K562 (cell line): ENCODE measurements at regions not wholly inside any gene's neighbourhood (a gene's known extent, or its start where the extent isn't known, plus 50 kb on each side); places are given as distances from the start of the nearest gene placed in this dataset.

Experiments
- ATAC-seq: fragments of 200-7000 bp; cut with Tn5 transposase; 3 replicates; pipeline ENCODE4 v1.9.1; 2020; ENCODE audit warnings: moderate library complexity
- BruUV-seq: library from RNA; stranded (reverse); fragments of 400-500 nt; replicated peaks from 2 replicates; lab custom pipeline; 2021; lab: Mats Ljungman, UMichigan
- CTCF ChIA-PET: fragments of 300-600 bp; formaldehyde crosslinking; extraction: SDS; loops from one replicate; lab custom pipeline; 2021; ENCODE audit warnings: low intra/inter-chr PET ratio; lab: Yijun Ruan, JAX
- POLR2A ChIA-PET: fragments of 300-600, 350-650 bp; sonication (Branson Sonifier 250); formaldehyde crosslinking; extraction: SDS; loops from one replicate; lab custom pipeline; 2021; ENCODE audit warnings: antibody characterized with exemption, inconsistent platforms; lab: Yijun Ruan, JAX
- DNase-seq, 4 experiments: peaks; one replicate each; pipeline versions ENCODE4 v3.0.0 to v3.0.0-alpha.2; 2011 to 2018; ENCODE audit warnings: low spot score in 3 of 4, mixed read lengths in 3 of 4; ENCODE audit errors: extremely low read depth in 1 of 4
- FAIRE-seq: peaks from 2 replicates; lab custom pipeline; 2011; peaks lifted over from hg19 to GRCh38; lab: Jason Lieb, UNC
- H2AFZ ChIP-seq: 2 replicates; pipeline ENCODE4 v1.6.0; 2011; ENCODE audit warnings: low read depth, low read length, control low read depth, inconsistent platforms
- H3K27ac ChIP-seq: fragments of 200-600 bp; 3 replicates; pipeline ENCODE4 v1.8.0; 2011; ENCODE audit warnings: low read depth, mild to moderate bottlenecking, control low read depth, inconsistent platforms, low read length, moderate library complexity, mixed read lengths; ENCODE audit errors: extremely low read depth
- H3K27me3 ChIP-seq, 2 experiments: fragments of 300-600 bp in 1 of 2; 2 replicates in 1 of 2; 3 replicates in 1 of 2; pipeline versions ENCODE4 v1.6.0 to v1.8.0; 2011; ENCODE audit warnings: inconsistent platforms in 2 of 2, low read length in 2 of 2, mild to moderate bottlenecking in 1 of 2, mixed read lengths in 1 of 2, moderate library complexity in 1 of 2; ENCODE audit not compliant: control insufficient read depth in 2 of 2, insufficient read depth in 2 of 2
- H3K36me3 ChIP-seq: fragments of 300-600 bp; 3 replicates; pipeline ENCODE4 v1.8.0; 2011; ENCODE audit warnings: mild to moderate bottlenecking, low read length, inconsistent platforms; ENCODE audit not compliant: control insufficient read depth, insufficient read depth
- H3K4me1 ChIP-seq, 2 experiments: fragments of 200-600 bp in 1 of 2; replicated peaks in 1 of 2; 2 replicates in 1 of 2; 3 replicates in 1 of 2; pipeline versions ENCODE4 v1.5.1 to v1.8.0; 2011; ENCODE audit warnings: inconsistent platforms in 2 of 2, low read length in 2 of 2, mild to moderate bottlenecking in 1 of 2, mixed read lengths in 1 of 2, moderate library complexity in 1 of 2; ENCODE audit not compliant: control insufficient read depth in 2 of 2, insufficient read depth in 2 of 2
- H3K4me2 ChIP-seq: 2 replicates; pipeline ENCODE4 v1.6.1; 2011; ENCODE audit warnings: low read length, control low read depth, inconsistent platforms, mixed read lengths; ENCODE audit not compliant: insufficient read depth
- H3K4me3 ChIP-seq: fragments of 200-600 bp; sonication (generic), shearing (Covaris generic); 2 replicates; pipeline ENCODE4 v1.5.1; 2016; ENCODE audit warnings: control low read depth, inconsistent platforms
- H3K79me2 ChIP-seq: fragments of 200-600 bp; 3 replicates; pipeline ENCODE4 v1.8.0; 2011; ENCODE audit warnings: low read length, inconsistent platforms; ENCODE audit not compliant: control insufficient read depth, insufficient read depth
- H3K9ac ChIP-seq, 2 experiments: 2 replicates each; pipeline versions ENCODE4 v1.6.0 to v1.6.1; 2011; ENCODE audit warnings: low read depth in 2 of 2, low read length in 2 of 2, control low read depth in 1 of 2, inconsistent platforms in 1 of 2, mild to moderate bottlenecking in 1 of 2, mixed read lengths in 1 of 2; ENCODE audit not compliant: insufficient read depth in 1 of 2
- H3K9me1 ChIP-seq: one replicate; pipeline ENCODE4 v1.6.0; 2011; ENCODE audit warnings: inconsistent platforms, mild to moderate bottlenecking, low read length, moderate library complexity; ENCODE audit not compliant: control insufficient read depth, insufficient read depth
- H3K9me3 ChIP-seq: replicated peaks from 2 replicates; pipeline ENCODE4 v1.5.1; 2011; ENCODE audit warnings: low read depth, low read length, inconsistent platforms; ENCODE audit not compliant: control insufficient read depth, insufficient read depth
- H4K20me1 ChIP-seq: replicated peaks from 2 replicates; pipeline ENCODE4 v1.6.1; 2011; ENCODE audit warnings: low read length, inconsistent platforms, mixed read lengths; ENCODE audit not compliant: control insufficient read depth, insufficient read depth
- ARNT ChIP-seq, 2 experiments: fragments of 450-650 bp; IDR thresholded peaks; 2 replicates each; pipeline ENCODE4 v1.6.1; 2016; ENCODE audit warnings: mild to moderate bottlenecking in 1 of 2
- ATF4 ChIP-seq: fragments of 450-650 bp; formaldehyde crosslinking; IDR thresholded peaks from 2 replicates; pipeline ENCODE4 v1.4.0; 2022; ENCODE audit warnings: mild to moderate bottlenecking, moderate library complexity
- BRCA1 ChIP-seq, 2 experiments: fragments of 450-650 bp in 1 of 2; sonication (generic) in 1 of 2; formaldehyde crosslinking in 1 of 2; IDR thresholded peaks; 2 replicates each; pipeline versions ENCODE4 v1.5.0 to v1.6.1; 2017 to 2020; ENCODE audit warnings: mild to moderate bottlenecking in 1 of 2, missing genetic modification reagents in 1 of 2
- NFATC3 ChIP-seq: fragments of 450-650 bp; IDR thresholded peaks from 2 replicates; pipeline ENCODE4 v1.6.1; 2017; ENCODE audit warnings: mild to moderate bottlenecking
- PHF20 ChIP-seq: fragments of 450-650 bp; IDR thresholded peaks from 2 replicates; pipeline ENCODE4 v1.6.1; 2018; ENCODE audit not compliant: partially characterized antibody
- YBX1 ChIP-seq: fragments of 450-650 bp; IDR thresholded peaks from 2 replicates; pipeline ENCODE4 v1.7.1; 2016; ENCODE audit warnings: mild to moderate bottlenecking
- ZFP36 ChIP-seq: fragments of 150-350 bp; IDR thresholded peaks from 2 replicates; pipeline ENCODE4 v1.6.1; 2018; ENCODE audit warnings: low read length, low read depth; ENCODE audit not compliant: partially characterized antibody
- ZNF639 ChIP-seq, 2 experiments: fragments of 200-800 bp in 1 of 2; sonication (Bioruptor generic) in 1 of 2; sonication (generic) in 1 of 2; formaldehyde crosslinking in 1 of 2; IDR thresholded peaks in 1 of 2; conservative IDR thresholded peaks in 1 of 2; 2 replicates each; pipeline versions ENCODE4 v1.5.0 to v1.6.1; 2016 to 2020; ENCODE audit warnings: missing compliant biosample characterization in 1 of 2, missing genetic modification characterization in 1 of 2, missing genetic modification reagents in 1 of 2
- ZNF707 ChIP-seq: fragments of 250-450 bp; sonication (Bioruptor Pico); conservative IDR thresholded peaks from 2 replicates; pipeline ENCODE4 v1.8.0; 2022; ENCODE audit warnings: inconsistent platforms, mild to moderate bottlenecking, moderate library complexity
- WGBS: fragments of 100-300 bp; shearing (Covaris generic); methylation state at CpG from one replicate; pipeline ENCODE4 v1.1.6; 2016; ENCODE audit warnings: low coverage, mixed read lengths; ENCODE audit not compliant: insufficient coverage; ENCODE audit errors: missing lambda C conversion rate; 5-methylcytosine and 5-hydroxymethylcytosine counted together
- in situ Hi-C: fragments of 300-500 bp; cut with MboI; formaldehyde crosslinking; loops from 4 replicates; pipeline ENCODE4 v1.15.0; 2018; ENCODE audit warnings: inconsistent platforms, mixed read lengths
- intact Hi-C: fragments of 100-400 bp; cut with micrococcal nuclease; formaldehyde crosslinking; loops from 2 replicates; pipeline ENCODE4 v1.14.2; 2022

- no peaks in the 10 kb centered on the region for H3K9me3 ChIP-seq
- in situ Hi-C loops = no loop called here
- no peaks in the 10 kb centered on the region for H4K20me1 ChIP-seq
- ATAC-seq (no peak), FAIRE-seq (no peak), DNase-seq (no peak)
- H3K9me1 ChIP-seq = no peaks in the 10 kb centered on the region
- no peaks in the 10 kb centered on the region for H3K27me3 ChIP-seq
- no peak overlapping the region for H3K9ac ChIP-seq
- no peaks in the 10 kb centered on the region for H3K79me2 ChIP-seq
- no peak overlapping the region for H3K4me3 ChIP-seq
- H2AFZ ChIP-seq = no peak overlapping the region
- WGBS = 0% methylated on average over 1 of the region's 1 CpG
- CTCF ChIA-PET = no interaction called here
- H3K36me3 ChIP-seq = no peaks in the 10 kb centered on the region
- no peak overlapping the region for H3K27ac ChIP-seq
- POLR2A ChIA-PET = interaction anchor here (0.8 kb wide), 1 partner anchor 37 kb away, joined by 3 read pairs; no protein-coding TSS in a partner anchor
- no peak overlapping the region for H3K4me2 ChIP-seq
- H3K4me1 ChIP-seq = peaks cover 6 to 7% of the 10 kb centered on the region in 2 experiments; a peak in 3 of 5 replicates
- TF ChIP-seq ZNF707 (no peak), ATF4 (no peak), NFATC3 (no peak), ZFP36 (no peak), YBX1 (no peak), BRCA1 (IDR thresholded peaks at IDR 0.05) (no peak), BRCA1 (CRISPR knock-in tag; IDR thresholded peaks at IDR 0.05) (no peak), ARNT (IDR thresholded peaks at IDR 0.05) (no peak), PHF20 (no peak), ZNF639 (CRISPR knock-in tag; conservative IDR thresholded peaks at IDR 0.05 in 1 of 2, IDR thresholded peaks at IDR 0.05 in 1 of 2) (no peak)
- TF ChIP-seq, all 486 proteins: peak for 0
- intact Hi-C loops = no loop called here
- BruUV-seq = no TSS peak
Measured at GRCh38 chr9:91122755-91123154, 239.0 kb downstream of the AUH start.
